ENCODE measurements at regions not wholly inside any gene's neighbourhood (a gene's known extent, or its start where the extent isn't known, plus 50 kb on each side); places are given as distances from the start of the nearest gene placed in this dataset.
"Not testable (repeated sequence)": the region's sequence is repeated elsewhere in the genome, so short reads cannot be mapped to it uniquely, and the experiment has no call there.

DNA sequence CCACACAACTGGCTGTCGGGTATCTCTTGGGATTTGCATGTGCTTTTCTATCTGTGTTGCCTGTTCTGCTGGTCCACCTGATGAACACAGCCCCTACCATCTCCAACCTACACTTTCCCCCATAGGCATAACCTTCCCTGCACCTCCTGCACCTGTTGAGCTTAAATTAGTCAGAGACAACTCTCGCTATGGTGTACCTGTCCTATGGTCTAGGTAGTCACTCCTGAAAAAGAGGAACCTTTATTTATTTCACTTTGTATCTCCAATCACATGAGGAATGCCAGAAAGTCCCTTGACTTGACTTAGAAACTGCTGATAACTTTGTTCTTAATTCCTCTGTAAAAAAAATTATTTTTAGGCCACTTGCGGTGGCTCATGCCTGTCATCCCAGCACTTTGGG, 338.1 kb downstream of the DHRSX start:
- DNase-seq = no peak

GRCh38 chrX:2159861-2160260, 340.9 kb downstream of the DHRSX start:
- no peak overlapping the region for H3K27ac ChIP-seq (ENCODE audit: low read length)
- WGBS (ENCODE audit: insufficient coverage) = 60% methylated on average over 1 of the region's 3 CpGs
- no peaks in the 10 kb centered on the region for H3K36me3 ChIP-seq (ENCODE audit: control insufficient read depth, insufficient read depth, low read length)
- no peak for DNase-seq
- no peaks in the 10 kb centered on the region for H3K27me3 ChIP-seq (ENCODE audit: control insufficient read depth, insufficient read depth, low read length)
- H3K9me3 ChIP-seq (replicated peaks; ENCODE audit: control insufficient read depth, low read depth, low read length) = no peaks in the 10 kb centered on the region
- H3K4me3 ChIP-seq (ENCODE audit: low read length) = no peak overlapping the region
- no peaks in the 10 kb centered on the region for H3K4me1 ChIP-seq (ENCODE audit: control insufficient read depth, insufficient read depth, low read length)

More for the DNA sequence above, 338.1 kb downstream of the DHRSX start:
- H3K36me3 ChIP-seq (ENCODE audit: control insufficient read depth, insufficient read depth, low read length) = no peaks in the 10 kb centered on the region
- H3K9me3 ChIP-seq (replicated peaks; ENCODE audit: control insufficient read depth, low read depth, low read length) = no peaks in the 10 kb centered on the region
- no peak overlapping the region for H3K27ac ChIP-seq (ENCODE audit: low read length)
- H3K4me3 ChIP-seq (ENCODE audit: low read length) = no peak overlapping the region
- 100% methylated on average over 2 of the region's 3 CpGs for WGBS (ENCODE audit: insufficient coverage)
- H3K4me1 ChIP-seq (ENCODE audit: control insufficient read depth, insufficient read depth, low read length) = no peaks in the 10 kb centered on the region
- H3K27me3 ChIP-seq (ENCODE audit: control insufficient read depth, insufficient read depth, low read length) = no peaks in the 10 kb centered on the region

DNA sequence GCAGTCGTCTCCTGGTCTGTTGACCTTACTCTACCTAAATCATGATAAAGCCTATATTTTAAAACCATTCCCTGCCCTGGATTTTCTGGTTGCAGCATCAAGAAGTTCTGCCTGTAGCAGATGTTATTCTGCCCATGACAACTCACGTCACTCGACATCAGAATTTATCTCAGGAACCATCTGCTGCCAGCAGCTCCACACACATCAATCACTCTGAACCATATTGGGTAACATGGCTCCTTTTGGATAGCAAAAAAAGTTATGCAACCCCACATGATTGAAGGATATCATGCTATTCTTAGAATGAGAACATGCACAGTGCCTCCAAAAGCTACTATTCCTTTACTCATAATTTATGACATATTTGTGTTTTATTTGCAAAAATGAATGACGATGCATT, 341.4 kb downstream of the DHRSX start:
- Histone ChIP-seq H3K36me3 (ENCODE audit: control insufficient read depth, insufficient read depth, low read length) (no peaks in the 10 kb centered on the region), H3K4me1 (ENCODE audit: control insufficient read depth, insufficient read depth, low read length) (no peaks in the 10 kb centered on the region), H3K4me3 (ENCODE audit: low read length) (no peak overlapping the region), H3K27ac (ENCODE audit: low read length) (no peak overlapping the region), H3K9me3 (replicated peaks; ENCODE audit: control insufficient read depth, low read depth, low read length) (no peaks in the 10 kb centered on the region), H3K27me3 (ENCODE audit: control insufficient read depth, insufficient read depth, low read length) (no peaks in the 10 kb centered on the region)
- DNase-seq = no peak
- 89% methylated on average over 1 of the region's 4 CpGs for WGBS (ENCODE audit: insufficient coverage)

DNA sequence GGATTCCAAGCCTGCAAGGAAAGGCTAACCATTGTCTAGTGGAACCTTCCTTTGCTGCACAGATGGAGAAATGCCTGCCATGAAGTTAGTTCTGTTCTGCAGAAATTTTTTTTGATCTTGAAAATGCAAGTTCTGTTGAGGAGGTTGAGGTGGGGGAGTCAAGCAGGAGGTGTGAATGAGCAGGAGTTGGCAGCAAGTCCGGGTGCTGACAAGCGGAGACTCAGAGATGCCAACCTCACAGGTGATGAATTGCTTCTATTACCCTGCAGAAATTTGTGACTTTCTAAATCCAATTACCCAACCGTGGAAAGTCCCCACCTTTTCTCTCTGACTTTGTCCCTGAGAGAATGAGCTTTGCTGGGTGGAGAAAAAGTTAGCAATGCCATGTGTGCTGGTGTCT, 350.1 kb downstream of the DHRSX start:
- no CpG with 5 or more reads among the region's 3 CpGs for WGBS (ENCODE audit: insufficient coverage)
- H3K27me3 ChIP-seq (ENCODE audit: control insufficient read depth, insufficient read depth, low read length) = no peaks in the 10 kb centered on the region
- no peaks in the 10 kb centered on the region for H3K36me3 ChIP-seq (ENCODE audit: control insufficient read depth, insufficient read depth, low read length)
- peaks cover 3% of the 10 kb centered on the region for H3K9me3 ChIP-seq (replicated peaks; ENCODE audit: control insufficient read depth, low read depth, low read length)
- H3K4me3 ChIP-seq (ENCODE audit: low read length) = no peak overlapping the region
- no peak for DNase-seq
- H3K27ac ChIP-seq (ENCODE audit: low read length) = no peak overlapping the region
- H3K4me1 ChIP-seq (ENCODE audit: control insufficient read depth, insufficient read depth, low read length) = no peaks in the 10 kb centered on the region

- H3K4me3 ChIP-seq (ENCODE audit: low read length); H3K27ac ChIP-seq (ENCODE audit: low read length); H3K4me1 ChIP-seq (ENCODE audit: control insufficient read depth, insufficient read depth, low read length); DNase-seq; H3K27me3 ChIP-seq (ENCODE audit: control insufficient read depth, insufficient read depth, low read length); H3K9me3 ChIP-seq (replicated peaks; ENCODE audit: control insufficient read depth, low read depth, low read length); H3K36me3 ChIP-seq (ENCODE audit: control insufficient read depth, insufficient read depth, low read length): not testable (repeated sequence)
- no CpG with 5 or more reads among the region's 2 CpGs for WGBS (ENCODE audit: insufficient coverage)
These were observed 350.8 kb downstream of the DHRSX start for GRCh38 chrX:2150014-2150413.

- not testable (repeated sequence) for H3K9me3 ChIP-seq (replicated peaks; ENCODE audit: control insufficient read depth, low read depth, low read length); DNase-seq; H3K36me3 ChIP-seq (ENCODE audit: control insufficient read depth, insufficient read depth, low read length); H3K27ac ChIP-seq (ENCODE audit: low read length); H3K4me1 ChIP-seq (ENCODE audit: control insufficient read depth, insufficient read depth, low read length); H3K27me3 ChIP-seq (ENCODE audit: control insufficient read depth, insufficient read depth, low read length); H3K4me3 ChIP-seq (ENCODE audit: low read length)
- 96% methylated on average over 2 of the region's 3 CpGs for WGBS (ENCODE audit: insufficient coverage)
These were observed 351.7 kb downstream of the DHRSX start for GRCh38 chrX:2149055-2149454.

DNA sequence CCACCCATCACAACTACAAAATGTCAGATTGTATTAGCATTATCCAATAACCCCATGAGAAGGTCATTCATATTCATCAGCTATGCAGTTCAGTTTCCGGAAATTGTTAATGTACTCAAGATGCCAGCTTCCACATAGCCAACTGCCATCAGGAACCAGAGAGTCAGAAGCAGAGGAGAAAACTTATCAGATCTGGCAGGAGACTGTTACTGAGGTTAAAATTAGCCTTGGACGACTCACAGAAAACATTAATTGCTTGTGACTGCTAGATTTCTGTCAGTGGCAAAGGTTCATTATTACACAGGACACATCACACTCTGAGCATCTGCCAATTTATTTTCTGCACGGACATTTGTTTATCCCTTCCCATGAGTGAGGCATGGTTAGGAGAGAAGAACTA, 352.8 kb downstream of the DHRSX start:
- Histone ChIP-seq H3K36me3 (ENCODE audit: control insufficient read depth, insufficient read depth, low read length) (no peaks in the 10 kb centered on the region), H3K9me3 (replicated peaks; ENCODE audit: control insufficient read depth, low read depth, low read length) (peaks cover 3% of the 10 kb centered on the region), H3K27ac (ENCODE audit: low read length) (no peak overlapping the region), H3K27me3 (ENCODE audit: control insufficient read depth, insufficient read depth, low read length) (no peaks in the 10 kb centered on the region), H3K4me1 (ENCODE audit: control insufficient read depth, insufficient read depth, low read length) (no peaks in the 10 kb centered on the region), H3K4me3 (ENCODE audit: low read length) (no peak overlapping the region)
- WGBS (ENCODE audit: insufficient coverage) = no CpG with 5 or more reads among the region's 3 CpGs
- DNase-seq = no peak

- H3K27me3 ChIP-seq (ENCODE audit: control insufficient read depth, insufficient read depth, low read length) = no peaks in the 10 kb centered on the region
- H3K9me3 ChIP-seq (replicated peaks; ENCODE audit: control insufficient read depth, low read depth, low read length) = peaks cover 3% of the 10 kb centered on the region
- H3K27ac ChIP-seq (ENCODE audit: low read length) = no peak overlapping the region
- H3K4me3 ChIP-seq (ENCODE audit: low read length) = no peak overlapping the region
- DNase-seq = peak; percentile 25
- WGBS (ENCODE audit: insufficient coverage) = 63% methylated on average over 10 of the region's 14 CpGs
- H3K36me3 ChIP-seq (ENCODE audit: control insufficient read depth, insufficient read depth, low read length) = no peaks in the 10 kb centered on the region
- H3K4me1 ChIP-seq (ENCODE audit: control insufficient read depth, insufficient read depth, low read length) = no peaks in the 10 kb centered on the region
These were observed 354.9 kb downstream of the DHRSX start for GRCh38 chrX:2145692-2146367.

DNA sequence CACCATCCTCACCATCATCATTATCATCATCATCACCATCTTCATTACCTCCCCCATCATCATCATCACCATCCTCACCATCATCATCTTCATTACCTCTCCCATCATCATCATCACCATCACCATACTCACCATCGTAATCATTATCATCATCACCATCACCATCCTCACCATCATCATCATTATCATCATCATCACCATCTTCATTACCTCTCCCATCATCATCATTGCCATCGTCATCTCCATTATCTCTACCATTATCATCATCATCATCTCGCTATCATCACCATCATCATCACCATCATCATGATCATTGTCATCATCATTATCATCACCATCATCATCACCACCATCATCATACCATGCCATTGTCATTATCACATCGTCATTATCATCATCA, 362.9 kb downstream of the DHRSX start:
- no peaks in the 10 kb centered on the region for H3K4me1 ChIP-seq (ENCODE audit: control insufficient read depth, insufficient read depth, low read length)
- H3K27ac ChIP-seq (ENCODE audit: low read length) = no peak overlapping the region
- no peak overlapping the region for H3K4me3 ChIP-seq (ENCODE audit: low read length)
- DNase-seq = no peak
- H3K36me3 ChIP-seq (ENCODE audit: control insufficient read depth, insufficient read depth, low read length) = no peaks in the 10 kb centered on the region
- peaks cover 3% of the 10 kb centered on the region for H3K9me3 ChIP-seq (replicated peaks; ENCODE audit: control insufficient read depth, low read depth, low read length)
- H3K27me3 ChIP-seq (ENCODE audit: control insufficient read depth, insufficient read depth, low read length) = no peaks in the 10 kb centered on the region
- WGBS (ENCODE audit: insufficient coverage) = 93% methylated on average over 4 of the region's 4 CpGs

GRCh38 chrX:2136848-2137247, 363.9 kb downstream of the DHRSX start:
- Histone ChIP-seq H3K4me1 (ENCODE audit: control insufficient read depth, insufficient read depth, low read length) (no peaks in the 10 kb centered on the region), H3K36me3 (ENCODE audit: control insufficient read depth, insufficient read depth, low read length) (no peaks in the 10 kb centered on the region), H3K27ac (ENCODE audit: low read length) (no peak overlapping the region), H3K4me3 (ENCODE audit: low read length) (no peak overlapping the region), H3K27me3 (ENCODE audit: control insufficient read depth, insufficient read depth, low read length) (no peaks in the 10 kb centered on the region), H3K9me3 (replicated peaks; ENCODE audit: control insufficient read depth, low read depth, low read length) (peaks cover 3% of the 10 kb centered on the region)
- DNase-seq = no peak
- WGBS (ENCODE audit: insufficient coverage) = 100% methylated on average over 2 of the region's 2 CpGs

- H3K27me3 ChIP-seq (ENCODE audit: control insufficient read depth, insufficient read depth, low read length) = no peaks in the 10 kb centered on the region
- no peaks in the 10 kb centered on the region for H3K36me3 ChIP-seq (ENCODE audit: control insufficient read depth, insufficient read depth, low read length)
- 100% methylated on average over 1 of the region's 6 CpGs for whole genome bisulfite sequencing (ENCODE audit: insufficient coverage)
- no peaks in the 10 kb centered on the region for H3K4me1 ChIP-seq (ENCODE audit: control insufficient read depth, insufficient read depth, low read length)
- H3K9me3 ChIP-seq (replicated peaks; ENCODE audit: control insufficient read depth, low read depth, low read length) = peaks cover 3% of the 10 kb centered on the region
- no peak overlapping the region for H3K4me3 ChIP-seq (ENCODE audit: low read length)
- H3K27ac ChIP-seq (ENCODE audit: low read length) = no peak overlapping the region
- no peak for DNase-seq
These were observed 365.4 kb downstream of the DHRSX start for GRCh38 chrX:2135421-2135820.
